Adrenal gland (tissue), 5 donors: ENCODE measurements at regions not wholly inside any gene's neighbourhood (a gene's known extent, or its start where the extent isn't known, plus 50 kb on each side); places are given as distances from the start of the nearest gene placed in this dataset.

Experiments
- POLR2A ChIP-seq, 2 donors: fragments of 450-650 bp; IDR thresholded peaks; one replicate each; pipeline ENCODE4 v1.6.1; 2017; ENCODE audit warnings: antibody characterized with exemption in 2 of 2, mild to moderate bottlenecking in 2 of 2, moderate library complexity in 1 of 2
- TF ChIP-seq, protein P1 (sequence below), 6 experiments: fragments of 450-650 bp in 4 of 6; fragments of 200-600 bp in 2 of 6; sonication (generic) in 1 of 6; IDR thresholded peaks; 1 replicate in 5 of 6; 2 replicates in 1 of 6; pipeline versions ENCODE4 v1.5.1 to v1.8.0; 2016 to 2021; ENCODE audit warnings: antibody characterized with exemption in 6 of 6, mild to moderate bottlenecking in 2 of 6, moderate library complexity in 1 of 6
- donor health status: DM: no; HTN: no; CAD: no.

DNA sequence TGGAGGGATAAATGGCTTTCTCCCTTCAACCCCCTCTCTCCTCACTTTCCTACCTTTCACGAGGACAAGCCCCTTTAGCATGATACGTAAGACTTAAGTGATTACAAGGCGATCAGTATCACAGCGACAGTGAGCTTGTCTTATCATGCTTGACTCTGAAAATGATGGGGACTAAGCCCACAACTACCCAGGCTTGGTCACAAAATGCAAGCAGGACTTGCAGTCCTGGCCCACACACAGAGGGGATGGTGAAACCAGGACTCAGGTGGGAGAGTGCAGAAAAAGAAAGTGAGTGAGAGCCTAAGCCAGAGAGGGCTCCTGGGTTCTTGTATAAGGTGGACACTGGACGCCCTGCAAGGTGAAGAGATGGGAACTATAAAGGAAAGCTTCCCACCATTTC, 95.7 kb upstream of the ARL4C start:
- TF ChIP-seq, protein P1, sequence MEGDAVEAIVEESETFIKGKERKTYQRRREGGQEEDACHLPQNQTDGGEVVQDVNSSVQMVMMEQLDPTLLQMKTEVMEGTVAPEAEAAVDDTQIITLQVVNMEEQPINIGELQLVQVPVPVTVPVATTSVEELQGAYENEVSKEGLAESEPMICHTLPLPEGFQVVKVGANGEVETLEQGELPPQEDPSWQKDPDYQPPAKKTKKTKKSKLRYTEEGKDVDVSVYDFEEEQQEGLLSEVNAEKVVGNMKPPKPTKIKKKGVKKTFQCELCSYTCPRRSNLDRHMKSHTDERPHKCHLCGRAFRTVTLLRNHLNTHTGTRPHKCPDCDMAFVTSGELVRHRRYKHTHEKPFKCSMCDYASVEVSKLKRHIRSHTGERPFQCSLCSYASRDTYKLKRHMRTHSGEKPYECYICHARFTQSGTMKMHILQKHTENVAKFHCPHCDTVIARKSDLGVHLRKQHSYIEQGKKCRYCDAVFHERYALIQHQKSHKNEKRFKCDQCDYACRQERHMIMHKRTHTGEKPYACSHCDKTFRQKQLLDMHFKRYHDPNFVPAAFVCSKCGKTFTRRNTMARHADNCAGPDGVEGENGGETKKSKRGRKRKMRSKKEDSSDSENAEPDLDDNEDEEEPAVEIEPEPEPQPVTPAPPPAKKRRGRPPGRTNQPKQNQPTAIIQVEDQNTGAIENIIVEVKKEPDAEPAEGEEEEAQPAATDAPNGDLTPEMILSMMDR (IDR thresholded peaks at IDR 0.05): no peak
- TF ChIP-seq POLR2A (IDR thresholded peaks at IDR 0.05): no peak
